ENCODE measurements at regions not wholly inside any gene's neighbourhood (a gene's known extent, or its start where the extent isn't known, plus 50 kb on each side); places are given as distances from the start of the nearest gene placed in this dataset.

GRCh38 chr2:190783513-190784263 is 96.9 kb upstream of the GLS start:
- DNase-seq (ENCODE audit: low read depth in 1 of 2, low spot score in 1 of 2) = no peak

- no peak for DNase-seq (ENCODE audit: low read depth in 1 of 2, low spot score in 1 of 2)
These were observed 95.3 kb upstream of the GLS start for GRCh38 chr2:190785334-190785733.

- no peak for DNase-seq (ENCODE audit: low read depth in 1 of 2, low spot score in 1 of 2)
These were observed 94.0 kb upstream of the GLS start for GRCh38 chr2:190786404-190787166.

GRCh38 chr2:190787743-190788235 is 92.8 kb upstream of the GLS start:
- no peak for DNase-seq (ENCODE audit: low read depth in 1 of 2, low spot score in 1 of 2)

- no peak for DNase-seq (ENCODE audit: low read depth in 1 of 2, low spot score in 1 of 2)
These were observed 91.3 kb upstream of the GLS start for GRCh38 chr2:190789074-190790004.

DNA sequence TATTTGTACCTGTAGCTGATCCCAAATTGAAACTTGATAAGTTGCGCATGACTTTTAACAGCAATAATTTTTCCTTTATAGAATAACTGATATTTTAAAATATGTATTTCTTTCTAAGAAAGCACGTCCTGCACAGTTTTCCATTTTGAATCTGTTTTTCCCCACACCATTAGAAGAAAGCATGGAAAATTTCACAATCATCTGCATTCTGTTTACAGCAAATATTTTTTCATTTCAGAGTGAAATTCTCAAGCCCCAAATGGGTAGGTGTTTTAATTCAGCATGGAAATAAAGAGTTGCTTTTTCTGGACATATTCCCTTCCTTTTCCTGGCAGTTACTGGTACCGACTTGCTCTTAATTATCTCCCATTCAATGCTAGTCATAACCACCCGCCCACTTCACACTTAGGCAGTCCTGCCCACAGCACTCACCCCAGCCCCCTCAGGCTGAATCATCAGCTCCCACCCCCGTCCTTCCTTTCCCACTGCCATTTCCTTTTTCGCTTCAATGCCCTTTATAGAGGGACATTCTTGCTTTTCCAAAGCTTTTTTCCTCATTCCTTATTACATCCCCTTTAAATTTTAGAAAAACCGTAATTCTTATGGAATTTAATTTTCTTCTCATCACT is 89.2 kb upstream of the GLS start:
- peak in 1 of 2 donors; percentile 16 for DNase-seq (ENCODE audit: low read depth in 1 of 2, low spot score in 1 of 2)

DNA sequence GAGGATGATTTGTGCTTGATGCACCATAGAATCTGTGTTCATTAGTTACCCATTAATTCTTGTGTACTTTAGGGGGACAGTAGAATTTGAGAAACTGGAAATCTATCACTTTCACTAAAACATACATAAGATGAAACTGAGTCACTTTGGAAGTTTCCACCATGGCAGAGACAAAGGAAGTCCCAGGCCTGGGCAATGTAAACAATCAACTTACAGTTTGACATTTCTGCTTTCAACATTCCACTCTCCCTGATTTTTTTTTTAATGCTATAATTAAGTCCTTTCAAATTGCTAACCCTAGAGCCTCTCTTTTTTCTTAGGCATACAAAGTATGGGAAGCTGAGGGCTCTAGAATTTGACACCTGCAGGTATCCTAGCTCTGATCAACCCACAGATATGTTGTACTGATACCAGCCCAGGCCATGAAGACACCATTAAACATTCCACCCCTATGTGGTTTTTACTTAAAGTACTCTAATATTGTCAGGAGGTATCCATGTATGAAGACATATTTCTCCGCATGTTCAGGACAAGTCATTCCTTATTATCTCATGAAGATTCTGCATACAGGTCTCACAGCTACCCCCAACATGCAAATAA is 88.5 kb upstream of the GLS start:
- DNase-seq (ENCODE audit: low read depth in 1 of 2, low spot score in 1 of 2) = no peak

DNA sequence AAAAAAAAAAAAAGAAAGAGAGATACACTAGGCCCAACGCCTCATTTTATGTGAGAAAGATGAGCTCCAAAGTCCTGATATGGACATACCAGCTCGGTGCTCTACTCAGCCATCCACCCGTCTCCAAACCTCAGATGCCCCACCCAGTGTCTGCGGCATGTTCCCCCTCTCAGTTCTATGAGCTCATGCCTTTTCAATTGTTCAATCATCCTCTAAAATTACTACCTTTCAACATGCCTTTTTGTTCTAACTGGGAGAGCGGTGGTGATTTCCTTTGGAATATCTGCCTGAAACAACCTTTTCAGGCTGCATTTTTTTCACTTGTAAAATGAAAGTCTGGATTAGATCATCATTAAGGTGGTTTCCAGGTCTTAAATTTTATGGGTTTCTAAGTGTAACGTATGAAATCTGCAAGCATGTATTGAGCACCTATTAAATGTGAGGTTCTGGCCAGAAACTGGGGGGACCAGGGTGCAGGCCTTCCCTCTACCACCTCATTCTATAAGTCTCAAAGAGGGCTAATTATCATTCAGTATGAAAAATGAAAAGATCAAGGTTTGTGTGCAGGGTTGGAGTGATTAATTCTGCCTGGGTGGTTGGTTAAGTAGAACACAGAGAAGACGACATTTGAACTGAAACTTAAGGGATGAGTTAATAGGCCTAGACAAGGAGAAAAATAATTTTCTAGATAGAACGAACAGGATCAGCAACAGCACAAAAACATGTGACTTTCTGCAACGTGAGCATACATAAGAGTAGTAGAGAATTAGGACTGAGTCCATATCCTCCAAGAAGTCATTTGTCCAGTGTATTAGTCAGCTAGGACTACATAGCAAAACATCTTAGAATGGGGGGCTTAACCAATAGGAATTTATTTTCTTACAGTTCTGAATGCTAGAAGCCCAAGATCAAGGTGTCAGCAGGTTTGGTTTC is 87.4 kb upstream of the GLS start:
- DNase-seq (ENCODE audit: low read depth in 1 of 2, low spot score in 1 of 2) = no peak

DNA sequence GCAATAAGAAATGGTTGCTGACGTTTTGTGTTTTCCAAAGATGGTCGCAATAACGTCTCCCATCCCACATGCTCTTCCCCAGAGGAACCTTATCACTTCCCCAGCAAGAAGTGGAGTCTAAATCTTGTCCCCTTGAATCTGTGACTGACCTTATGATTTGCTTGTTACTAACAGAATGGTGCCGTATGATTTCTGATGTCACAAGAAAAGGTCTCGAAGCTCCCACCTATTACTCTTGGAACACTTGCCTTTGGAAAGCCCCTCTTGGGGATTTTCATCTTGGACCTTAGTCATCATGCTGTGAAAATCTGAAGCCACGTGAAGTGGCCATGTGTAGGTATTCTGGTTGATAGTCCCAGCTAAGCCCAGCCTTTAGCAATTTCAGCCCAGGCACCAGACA is 86.2 kb upstream of the GLS start:
- no peak for DNase-seq (ENCODE audit: low read depth in 1 of 2, low spot score in 1 of 2)

DNA sequence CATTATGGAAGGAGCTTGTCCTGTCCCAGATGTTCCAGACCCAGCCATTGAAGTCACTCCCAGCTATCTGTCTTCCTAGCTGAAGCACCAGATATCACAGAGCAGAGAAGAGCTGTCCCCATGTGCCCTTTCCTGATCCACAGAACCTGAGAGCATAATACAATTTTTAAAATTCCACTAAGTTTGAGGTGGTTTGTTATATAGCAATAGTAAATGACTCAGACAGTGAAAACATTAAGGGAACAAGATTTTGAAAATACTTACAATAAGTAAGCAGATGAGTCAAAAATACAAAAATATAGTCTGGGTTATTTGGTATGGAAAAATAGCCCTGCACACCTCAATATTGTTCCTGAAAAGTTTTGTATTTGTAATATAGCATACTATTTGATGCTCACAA is 85.8 kb upstream of the GLS start:
- DNase-seq (ENCODE audit: low read depth in 1 of 2, low spot score in 1 of 2) = no peak

- no peak for DNase-seq (ENCODE audit: low read depth in 1 of 2, low spot score in 1 of 2)
These were observed 84.9 kb upstream of the GLS start for GRCh38 chr2:190795686-190796085.

GRCh38 chr2:190799999-190800398 is 80.6 kb upstream of the GLS start:
- no peak for DNase-seq (ENCODE audit: low read depth in 1 of 2, low spot score in 1 of 2)

GRCh38 chr2:190800528-190800927 is 80.1 kb upstream of the GLS start:
- no peak for DNase-seq (ENCODE audit: low read depth in 1 of 2, low spot score in 1 of 2)

DNA sequence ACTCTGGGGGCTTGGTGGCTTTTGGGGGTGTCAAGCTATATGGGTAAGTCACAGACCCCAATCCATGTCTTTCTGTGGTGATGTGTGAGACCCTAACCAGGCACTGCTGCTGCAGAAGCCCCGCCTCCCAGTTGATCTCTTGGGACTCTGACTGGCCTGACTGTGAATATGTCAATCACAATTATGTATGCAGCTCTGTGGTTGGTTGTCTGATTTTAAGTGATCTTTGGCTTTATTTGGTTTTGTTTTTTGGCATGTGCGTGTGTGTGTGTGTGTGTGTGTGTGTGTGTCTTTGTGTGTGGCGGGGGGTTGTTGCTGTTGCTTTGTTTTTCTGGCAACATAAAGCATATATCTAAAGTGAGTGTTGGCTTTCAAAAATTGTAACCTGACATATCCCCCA is 78.5 kb upstream of the GLS start:
- DNase-seq (ENCODE audit: low read depth in 1 of 2, low spot score in 1 of 2) = no peak

DNA sequence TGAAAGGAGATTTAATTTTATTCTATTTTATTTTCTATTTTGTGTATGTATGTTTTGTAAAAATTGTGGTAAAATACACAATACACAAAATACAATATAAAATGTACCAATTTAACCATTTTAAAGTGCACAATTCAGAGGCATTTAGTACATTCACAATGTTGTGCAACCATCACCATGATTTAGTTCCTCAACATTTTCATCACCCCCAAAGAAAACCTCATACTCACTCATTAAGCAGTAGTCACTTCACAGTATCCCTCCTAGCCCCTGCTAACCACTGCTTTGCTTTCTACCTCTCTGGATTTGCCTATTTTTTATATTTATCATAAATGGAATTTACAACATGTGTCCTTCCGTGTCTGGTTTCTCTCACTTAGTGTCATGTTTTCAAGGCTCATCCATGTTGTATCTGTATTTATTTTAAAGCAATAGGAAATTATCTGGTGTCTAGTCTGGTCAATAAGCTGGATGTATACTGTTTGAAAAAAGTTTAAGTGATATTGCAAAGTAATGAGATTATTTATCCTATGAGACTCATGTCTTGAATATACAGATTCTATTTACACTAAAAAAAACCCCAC is 77.9 kb upstream of the GLS start:
- DNase-seq (ENCODE audit: low read depth in 1 of 2, low spot score in 1 of 2) = no peak

DNA sequence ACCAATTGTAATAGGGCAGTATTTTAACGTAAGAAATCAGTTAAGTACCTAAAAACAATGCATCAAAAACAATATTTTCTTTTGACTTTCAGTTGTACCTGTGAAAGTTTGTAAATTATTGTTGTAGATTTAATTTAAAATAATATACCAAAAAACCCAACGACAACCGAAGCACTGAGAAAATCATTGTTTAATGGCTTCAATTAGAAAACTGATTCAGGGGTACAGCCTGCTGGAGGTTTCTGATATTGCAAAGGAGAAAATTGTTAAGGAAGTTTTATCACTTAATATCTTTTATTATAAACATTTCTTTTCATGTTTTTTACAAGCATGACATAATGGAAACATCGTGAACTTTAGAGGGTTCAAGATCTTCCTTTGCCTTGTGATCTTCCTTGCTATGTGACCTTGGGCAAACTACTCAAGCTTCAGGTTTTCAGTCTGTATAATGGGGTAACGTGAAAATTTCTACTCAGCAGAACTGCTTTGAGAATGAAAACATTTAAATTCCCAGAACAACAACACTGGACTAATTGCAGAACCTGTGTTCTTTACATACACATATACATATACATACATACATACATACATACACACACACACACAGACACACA is 76.3 kb upstream of the GLS start:
- no peak for DNase-seq (ENCODE audit: low read depth in 1 of 2, low spot score in 1 of 2)

- DNase-seq (ENCODE audit: low read depth in 1 of 2, low spot score in 1 of 2) = no peak
These were observed 75.5 kb upstream of the GLS start for GRCh38 chr2:190805126-190805525.

DNA sequence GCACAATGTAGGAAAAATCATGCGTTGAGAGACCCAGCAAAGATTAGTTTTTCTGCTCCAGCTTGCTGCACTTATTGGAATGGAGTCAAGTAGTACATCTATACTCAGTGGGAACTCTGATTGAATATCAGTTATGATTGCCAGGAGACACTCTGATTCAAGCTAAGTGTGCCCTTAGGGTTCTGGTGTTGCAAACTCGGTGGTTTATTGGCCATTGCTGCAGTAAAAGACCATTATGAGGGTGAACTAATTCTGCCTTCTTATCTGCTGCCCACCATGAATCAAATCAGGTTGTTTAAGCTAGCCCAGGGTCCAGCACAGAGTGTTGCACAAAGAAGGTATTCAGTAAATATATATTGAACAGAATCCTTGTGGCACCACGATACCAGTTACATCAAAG is 74.8 kb upstream of the GLS start:
- DNase-seq (ENCODE audit: low read depth in 1 of 2, low spot score in 1 of 2) = no peak

DNA sequence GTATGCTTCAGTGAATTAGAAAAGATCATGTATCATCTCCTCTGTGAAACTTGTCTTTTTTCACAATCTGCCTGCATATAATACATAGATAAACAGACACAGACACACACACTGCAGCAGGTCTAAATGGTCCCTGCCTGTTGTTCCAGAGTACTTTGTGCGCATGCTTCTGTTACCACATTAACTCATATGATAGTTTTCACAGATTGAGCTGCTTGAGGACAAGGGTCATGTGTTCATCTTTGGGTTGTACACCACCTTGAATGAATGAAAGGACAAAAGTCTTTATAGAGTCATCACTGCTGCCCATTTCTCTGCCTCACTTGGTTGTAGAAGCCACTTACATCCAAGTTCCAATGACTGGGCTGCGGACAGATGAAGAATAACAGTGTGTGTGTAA is 72.7 kb upstream of the GLS start:
- DNase-seq (ENCODE audit: low read depth in 1 of 2, low spot score in 1 of 2) = no peak
